Keratinocyte (primary cell): ENCODE measurements at regions not wholly inside any gene's neighbourhood (a gene's known extent, or its start where the extent isn't known, plus 50 kb on each side); places are given as distances from the start of the nearest gene placed in this dataset.

Experiments used
- DNase-seq: peaks from one replicate; pipeline ENCODE4 v3.0.0-alpha.2; 2011; ENCODE audit warnings: low read depth, missing footprints, low spot score
- FAIRE-seq: peaks from 2 replicates; lab custom pipeline; 2011; peaks lifted over from hg19 to GRCh38; lab: Jason Lieb, UNC
- H2AFZ ChIP-seq: 2 replicates; pipeline ENCODE4 v1.6.0; 2012; ENCODE audit warnings: low read length, control low read depth, inconsistent platforms; ENCODE audit not compliant: control insufficient read depth
- H3K27ac ChIP-seq: 2 replicates; pipeline ENCODE4 v1.5.1; 2011; ENCODE audit warnings: low read length; ENCODE audit not compliant: control insufficient read depth, insufficient read depth
- H3K27me3 ChIP-seq: 3 replicates; pipeline ENCODE4 v1.6.0; 2011; ENCODE audit warnings: low read length; ENCODE audit not compliant: control insufficient read depth, insufficient read depth; ENCODE audit errors: extremely low read depth
- H3K36me3 ChIP-seq, 2 experiments: 2 replicates in 1 of 2; 3 replicates in 1 of 2; pipeline ENCODE4 v1.5.1; 2011; ENCODE audit warnings: low read length in 2 of 2, mild to moderate bottlenecking in 1 of 2; ENCODE audit not compliant: control insufficient read depth in 2 of 2, insufficient read depth in 2 of 2; ENCODE audit errors: extremely low read depth in 1 of 2
- H3K4me1 ChIP-seq: 3 replicates; pipeline ENCODE4 v1.5.1; 2011; ENCODE audit warnings: low read length; ENCODE audit not compliant: control insufficient read depth, insufficient read depth; ENCODE audit errors: extremely low read depth
- H3K4me2 ChIP-seq: 3 replicates; pipeline ENCODE4 v1.6.0; 2011; ENCODE audit warnings: low read depth, low read length; ENCODE audit not compliant: control insufficient read depth, insufficient read depth; ENCODE audit errors: extremely low read depth
- H3K4me3 ChIP-seq, 3 experiments: fragments of 200-600 bp in 1 of 3; sonication (generic) in 1 of 3; 2 replicates in 2 of 3; 3 replicates in 1 of 3; pipeline ENCODE4 v1.5.1; 2011 to 2016; ENCODE audit warnings: low read length in 3 of 3, mild to moderate bottlenecking in 3 of 3, control low read depth in 2 of 3, inconsistent platforms in 1 of 3, low read depth in 1 of 3, mixed read lengths in 1 of 3, mixed run types in 1 of 3, moderate library complexity in 1 of 3; ENCODE audit not compliant: control insufficient read depth in 2 of 3, insufficient read depth in 2 of 3; ENCODE audit errors: extremely low read depth in 1 of 3
- H3K79me2 ChIP-seq: 2 replicates; pipeline ENCODE4 v1.6.0; 2012; ENCODE audit warnings: low read length; ENCODE audit not compliant: control insufficient read depth, insufficient read depth
- H3K9ac ChIP-seq: 3 replicates; pipeline ENCODE4 v1.6.0; 2011; ENCODE audit warnings: low read length; ENCODE audit not compliant: control insufficient read depth, insufficient read depth; ENCODE audit errors: extremely low read depth
- H3K9me1 ChIP-seq: 3 replicates; pipeline ENCODE4 v1.6.0; 2011; ENCODE audit warnings: low read length; ENCODE audit not compliant: control insufficient read depth, insufficient read depth; ENCODE audit errors: extremely low read depth
- H3K9me3 ChIP-seq: 2 replicates; pipeline ENCODE4 v1.5.1; 2012; ENCODE audit warnings: low read depth, low read length; ENCODE audit not compliant: control insufficient read depth
- H4K20me1 ChIP-seq: 3 replicates; pipeline ENCODE4 v1.6.0; 2011; ENCODE audit warnings: low read length; ENCODE audit not compliant: control insufficient read depth, insufficient read depth; ENCODE audit errors: extremely low read depth
- CTCF ChIP-seq, 3 experiments: IDR thresholded peaks in 1 of 3; conservative IDR thresholded peaks in 1 of 3; optimal IDR thresholded peaks in 1 of 3; 2 replicates in 2 of 3; 3 replicates in 1 of 3; pipeline versions ENCODE3 to v1.5.1; 2011; ENCODE audit warnings: low read length in 3 of 3, mild to moderate bottlenecking in 3 of 3, moderate library complexity in 2 of 3, control low read depth in 1 of 3, inconsistent platforms in 1 of 3; ENCODE audit not compliant: insufficient read depth in 2 of 3; ENCODE audit errors: extremely low read depth in 1 of 3
- EZH2 ChIP-seq: IDR thresholded peaks from one replicate; pipeline ENCODE4 v1.6.1; 2012; ENCODE audit warnings: inconsistent platforms, mild to moderate bottlenecking, low read length, moderate library complexity
- dilution Hi-C: fragments of 300-500 bp; cut with MboI; formaldehyde crosslinking; loops from one replicate; pipeline ENCODE4 v1.7.0; 2020; ENCODE audit warnings: low sequenced_read_pairs; ENCODE audit not compliant: extremely low pct_ligation_motif_present

- Histone ChIP-seq H2AFZ (no peak overlapping the region), H3K4me1 (no peaks in the 10 kb centered on the region), H3K36me3 (no peaks in the 10 kb centered on the region), H3K4me2 (no peak overlapping the region), H3K79me2 (no peaks in the 10 kb centered on the region), H3K27ac (no peak overlapping the region), H3K27me3 (no peaks in the 10 kb centered on the region), H3K9me3 (peaks cover 4% of the 10 kb centered on the region), H3K9ac (no peak overlapping the region), H4K20me1 (no peaks in the 10 kb centered on the region), H3K4me3 (no peak overlapping the region), H3K9me1 (no peaks in the 10 kb centered on the region)
- TF ChIP-seq EZH2 (no peak), CTCF (optimal IDR thresholded peaks at IDR 0.05 in 1 of 3, IDR thresholded peaks at IDR 0.05 in 1 of 3, conservative IDR thresholded peaks at IDR 0.05 in 1 of 3; ENCODE audit: extremely low read depth in 1 of 3, insufficient read depth in 2 of 3, low read length in 3 of 3) (no peak)
- no peak for DNase-seq
- no peak for FAIRE-seq
- dilution Hi-C loops = no loop called here
Measured at GRCh38 chr13:107392205-107392604, 823.1 kb downstream of the LIG4 start.

- TF ChIP-seq EZH2 = no peak
- TF ChIP-seq CTCF (optimal IDR thresholded peaks at IDR 0.05 in 1 of 3, IDR thresholded peaks at IDR 0.05 in 1 of 3, conservative IDR thresholded peaks at IDR 0.05 in 1 of 3; ENCODE audit: extremely low read depth in 1 of 3, insufficient read depth in 2 of 3, low read length in 3 of 3) = no peak
- Histone ChIP-seq H3K79me2 (no peaks in the 10 kb centered on the region), H3K4me2 (no peak overlapping the region), H3K9me3 (peaks cover 1% of the 10 kb centered on the region), H3K4me1 (no peaks in the 10 kb centered on the region), H2AFZ (no peak overlapping the region), H3K4me3 (no peak overlapping the region), H3K27ac (no peak overlapping the region), H3K36me3 (no peaks in the 10 kb centered on the region), H3K27me3 (no peaks in the 10 kb centered on the region), H3K9me1 (no peaks in the 10 kb centered on the region), H3K9ac (no peak overlapping the region), H4K20me1 (no peaks in the 10 kb centered on the region)
- DNase-seq (no peak), FAIRE-seq (no peak)
- dilution Hi-C loops = no loop called here
Measured at GRCh38 chr13:107387525-107387924, 819.6 kb upstream of the ARGLU1 start.
